ENCODE measurements at regions not wholly inside any gene's neighbourhood (a gene's known extent, or its start where the extent isn't known, plus 50 kb on each side); places are given as distances from the start of the nearest gene placed in this dataset.
A peak's percentile ranks its signal among the peaks of the same experiment; 100 is the strongest.

DNA sequence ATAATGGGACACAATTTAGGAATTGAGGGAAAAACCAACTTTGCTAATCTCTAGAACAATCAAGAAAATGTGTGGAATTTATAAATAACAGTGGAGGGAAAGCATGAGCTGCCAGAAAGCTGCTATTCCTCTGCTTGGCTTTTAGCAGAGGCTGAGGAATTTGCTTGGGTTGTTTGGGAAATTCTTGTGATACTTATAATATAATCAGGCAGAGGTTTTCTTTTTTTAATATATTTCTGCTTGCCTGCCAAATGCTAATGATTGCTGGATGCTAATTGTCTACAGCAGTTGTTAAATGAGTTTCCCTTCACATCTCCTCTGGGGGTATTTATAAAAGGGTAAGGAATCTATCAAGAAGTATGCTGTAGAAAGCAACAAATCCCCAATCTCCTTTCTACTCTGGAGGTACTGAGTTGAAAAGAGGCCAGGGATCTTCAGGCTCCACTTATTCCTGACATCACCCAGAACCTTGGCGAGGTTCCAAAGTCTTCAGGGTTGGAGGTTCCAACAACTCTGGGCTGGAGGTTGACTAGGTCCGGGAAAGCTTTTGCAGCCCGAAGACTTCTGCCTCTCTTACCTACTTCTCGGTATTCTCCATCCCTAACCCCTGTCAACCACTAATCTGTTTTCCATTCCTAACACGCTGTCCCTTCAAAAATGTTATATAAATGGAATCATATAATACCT lies 60.4 kb upstream of the TMED7 start:
- DNase-seq: peak; percentile 11

DNA sequence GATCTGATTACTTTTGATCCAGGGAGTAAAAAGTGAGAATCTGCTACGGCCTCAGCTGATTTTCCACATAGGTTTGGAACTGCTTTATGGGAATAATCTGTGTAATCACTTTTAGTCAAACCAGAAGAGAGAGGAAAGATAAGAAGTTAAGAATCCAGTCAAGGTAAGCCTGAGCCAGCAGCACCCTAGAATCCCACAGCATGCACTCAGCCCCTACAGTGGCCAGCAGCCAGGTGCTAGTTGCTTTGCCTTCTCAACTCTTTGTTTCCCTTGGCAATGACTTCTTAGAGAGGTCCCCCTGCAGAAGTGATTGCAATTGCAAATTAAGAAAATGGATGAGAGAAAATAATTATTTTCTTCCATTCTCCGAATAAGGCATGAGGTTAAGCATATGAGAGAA lies 59.7 kb upstream of the TMED7 start:
- DNase-seq: no peak

DNA sequence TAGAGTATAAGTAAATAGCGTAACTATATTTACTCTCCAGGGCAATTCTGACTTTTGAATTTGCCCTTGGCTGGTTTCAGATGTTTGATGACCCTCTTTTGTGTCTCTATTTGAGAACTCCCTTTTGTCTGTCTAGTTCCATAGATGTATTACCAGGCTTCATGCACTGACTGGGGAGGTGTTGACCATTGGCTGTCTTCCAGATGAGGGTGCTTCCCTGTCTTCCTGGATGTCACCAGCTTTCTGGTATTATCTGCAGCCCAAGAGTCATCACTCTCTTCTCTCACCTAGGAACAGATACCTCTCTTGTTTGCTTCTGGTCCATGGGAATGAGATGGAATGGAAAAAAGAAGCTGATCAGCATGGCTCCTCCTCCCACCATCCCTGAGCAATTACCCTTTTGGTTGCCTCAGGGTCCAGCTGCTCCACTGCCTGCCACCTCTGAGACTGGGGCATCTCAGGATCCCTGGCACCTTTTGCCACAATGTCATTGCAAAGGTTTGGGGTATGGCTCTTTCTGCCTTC lies 58.7 kb upstream of the TMED7 start:
- DNase-seq: no peak

DNA sequence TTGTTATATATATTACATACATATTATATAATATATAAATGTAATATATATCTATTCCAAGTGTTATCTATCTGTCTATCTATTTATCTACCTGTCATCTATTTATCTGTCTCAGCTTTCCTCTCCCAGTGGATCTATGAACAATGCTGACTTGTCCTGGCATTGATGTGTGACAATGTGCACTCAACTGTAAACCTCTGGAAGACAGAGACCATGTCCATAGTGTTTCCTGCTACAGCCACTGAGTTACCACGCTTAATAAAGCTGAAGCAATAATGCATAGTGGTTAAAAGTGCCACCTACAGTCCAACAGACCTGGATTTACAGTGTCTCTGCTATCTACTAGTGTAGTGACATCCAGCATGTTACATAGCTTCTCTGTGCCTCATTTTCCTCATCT lies 57.2 kb upstream of the TMED7 start:
- no peak for DNase-seq
